ENCODE measurements at regions not wholly inside any gene's neighbourhood (a gene's known extent, or its start where the extent isn't known, plus 50 kb on each side); places are given as distances from the start of the nearest gene placed in this dataset.

- no peak for TF ChIP-seq CTCF (IDR thresholded peaks at IDR 0.05)
- no peak for TF ChIP-seq EP300 (IDR thresholded peaks at IDR 0.05)
- TF ChIP-seq POLR2A (IDR thresholded peaks at IDR 0.05): no peak
These were observed 2274.7 kb downstream of the TP53TG3F start for GRCh38 chr16:35733971-35734702.

Data from sigmoid colon (tissue), 4 donors.